DMS79 treated with DMSO at 0.1 percent for 48 hours (cell line): ENCODE measurements at regions not wholly inside any gene's neighbourhood (a gene's known extent, or its start where the extent isn't known, plus 50 kb on each side); places are given as distances from the start of the nearest gene placed in this dataset.

Experiments
- DNase-seq: peaks from one replicate; lab custom pipeline; 2025; lab: John Stamatoyannopoulos, UW

- no peak for DNase-seq
These were observed 429.5 kb upstream of the WWC1 start for GRCh38 chr5:167861928-167862426.

GRCh38 chr5:167863883-167864282 is 427.6 kb upstream of the WWC1 start:
- no peak for DNase-seq

GRCh38 chr5:167864801-167865200 is 426.6 kb upstream of the WWC1 start:
- no peak for DNase-seq

- no peak for DNase-seq
These were observed 424.6 kb upstream of the WWC1 start for GRCh38 chr5:167866797-167867196.

DNA sequence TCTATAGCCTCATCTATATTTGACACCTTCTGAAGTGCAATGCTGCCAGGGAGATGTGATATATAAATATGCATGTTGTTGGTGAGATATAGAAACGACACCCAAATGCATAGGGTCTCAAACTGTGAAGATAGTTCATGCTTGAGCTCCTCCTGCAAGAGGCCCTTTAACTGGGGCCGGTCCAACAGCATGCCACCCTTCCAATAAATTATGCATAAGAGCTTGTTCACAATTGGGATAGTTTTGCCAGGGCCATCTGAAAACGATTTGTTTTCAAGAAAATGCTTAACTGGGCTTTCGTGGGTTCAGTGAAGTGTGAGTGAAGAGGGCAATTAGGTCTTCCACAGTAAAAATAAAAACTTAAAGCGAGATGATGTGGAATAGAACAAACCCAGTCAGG is 424.2 kb upstream of the WWC1 start:
- DNase-seq, result no peak

GRCh38 chr5:167869125-167869524 is 422.3 kb upstream of the WWC1 start:
- no peak for DNase-seq

- no peak for DNase-seq
These were observed 421.4 kb upstream of the WWC1 start for GRCh38 chr5:167870055-167870454.

GRCh38 chr5:167871091-167871490 is 420.4 kb upstream of the WWC1 start:
- no peak for DNase-seq

DNA sequence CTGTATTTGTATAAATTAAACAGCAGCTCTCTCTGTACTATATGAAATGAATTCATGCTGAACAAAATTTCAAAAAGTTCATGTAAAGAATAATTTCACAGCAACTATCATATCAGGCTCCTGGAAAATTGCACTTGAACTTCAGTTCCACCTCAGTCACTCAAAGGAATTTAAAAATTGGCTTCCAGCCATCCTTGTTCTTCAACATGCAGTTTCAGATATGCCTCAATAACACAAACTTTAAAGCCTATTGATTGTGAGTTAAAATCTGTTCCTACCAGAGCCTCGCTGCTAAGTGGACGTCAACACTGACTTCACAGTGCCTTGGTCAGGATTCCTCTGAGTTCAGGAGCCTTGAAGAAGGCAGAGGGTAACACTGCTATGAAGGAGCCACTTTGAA is 418.7 kb upstream of the WWC1 start:
- no peak for DNase-seq

DNA sequence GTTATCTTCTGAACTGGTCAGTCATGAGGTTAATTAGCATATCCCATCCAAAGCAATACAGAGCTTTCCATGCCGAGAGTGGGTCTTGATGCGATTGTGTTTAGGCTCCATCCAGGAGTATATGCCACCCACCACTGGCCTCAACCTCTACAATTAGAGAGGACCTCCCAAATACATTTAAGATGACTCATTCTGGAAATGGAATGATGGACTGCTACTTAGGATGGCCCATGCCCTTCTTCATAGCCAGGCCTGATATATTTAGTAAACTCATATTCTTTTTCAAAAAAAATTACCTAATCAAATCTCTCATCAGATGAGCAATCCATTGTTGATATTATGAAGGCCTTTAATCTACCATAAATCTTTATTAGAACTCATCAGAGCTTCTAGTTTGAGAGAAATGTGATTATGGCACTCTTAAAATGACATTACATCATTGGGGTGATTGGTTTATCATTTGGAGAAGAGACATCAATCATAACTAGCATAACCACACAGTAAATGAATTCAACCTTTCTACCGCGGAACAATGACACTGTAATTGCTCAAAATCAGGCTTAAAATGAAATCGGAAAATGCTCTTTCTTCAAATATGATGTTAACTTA is 414.2 kb upstream of the WWC1 start:
- no peak for DNase-seq

DNA sequence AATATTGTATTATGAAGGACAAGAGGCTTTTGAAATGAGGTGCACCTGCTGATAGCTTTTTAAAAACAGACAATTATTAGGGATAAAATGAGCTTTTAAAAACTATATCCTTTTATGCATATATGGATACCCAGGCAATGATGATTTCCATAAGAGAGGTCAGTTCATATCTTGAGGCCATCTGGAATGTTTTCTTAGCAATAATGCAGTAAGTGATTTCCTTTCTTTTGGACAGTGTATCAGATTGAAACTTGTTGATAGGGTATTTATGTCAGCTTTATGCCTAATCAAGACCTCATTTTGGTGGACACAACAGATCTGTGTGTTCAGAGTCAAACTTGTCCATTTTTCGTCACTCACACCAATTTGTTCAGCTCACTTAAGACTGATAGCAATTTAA is 413.5 kb upstream of the WWC1 start:
- no peak for DNase-seq

DNA sequence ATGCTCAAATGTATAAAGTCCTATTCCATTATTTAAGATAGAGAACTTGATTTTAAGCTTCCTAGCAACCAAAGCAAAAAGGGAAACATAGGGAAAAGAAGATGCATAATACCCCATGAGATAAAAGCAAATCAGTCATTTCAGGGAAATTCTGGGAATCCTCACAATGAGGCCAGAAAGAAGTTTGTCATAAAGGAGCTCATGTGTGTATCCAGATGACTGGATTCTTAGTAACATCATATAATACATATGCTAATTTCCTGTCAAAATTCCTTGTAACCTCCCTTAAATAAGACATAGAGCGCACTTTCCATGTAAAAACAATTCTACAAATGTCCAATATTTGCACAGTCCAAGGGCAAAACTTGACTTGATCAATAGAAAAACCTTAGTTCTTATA is 411.0 kb upstream of the WWC1 start:
- no peak for DNase-seq

DNA sequence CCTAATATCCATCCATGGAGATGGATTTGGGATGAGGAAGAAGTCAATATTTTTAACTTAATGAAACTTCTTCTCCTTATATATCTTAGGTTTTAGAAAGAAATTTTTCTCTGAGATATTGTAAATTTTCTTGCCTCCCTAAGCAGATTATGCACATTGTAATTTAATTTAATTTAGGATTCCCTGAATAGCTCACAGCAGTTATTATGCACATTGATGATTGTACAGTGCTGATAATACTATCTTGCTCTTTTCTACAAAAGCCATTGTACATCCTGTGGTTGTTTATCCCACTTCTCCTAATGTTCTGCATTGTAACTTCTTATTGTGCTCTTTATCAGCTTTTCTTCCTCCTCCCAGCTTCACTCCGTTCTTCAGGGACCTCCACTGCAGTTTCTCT is 410.4 kb upstream of the WWC1 start:
- no peak for DNase-seq

DNA sequence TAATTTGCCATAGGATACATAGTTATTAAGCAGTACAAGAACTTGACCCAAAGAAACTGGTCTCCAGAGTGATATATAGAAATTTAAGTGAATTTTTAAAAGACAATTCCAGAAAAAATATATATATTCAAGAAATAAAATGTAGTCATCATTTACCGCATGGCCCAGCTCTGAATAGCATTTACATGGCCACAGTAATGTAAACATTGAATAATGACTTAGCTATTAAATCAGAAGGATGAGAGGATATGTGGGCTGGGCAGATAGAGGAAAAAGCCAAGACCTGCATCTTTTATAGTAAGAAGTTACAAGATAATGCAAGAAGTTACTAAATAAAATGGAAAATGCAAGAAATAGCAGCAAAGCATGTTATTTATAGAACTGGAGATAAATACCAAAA is 405.2 kb upstream of the WWC1 start:
- DNase-seq, result no peak

GRCh38 chr5:167888393-167888792 is 403.1 kb upstream of the WWC1 start:
- DNase-seq, result no peak

GRCh38 chr5:167889276-167889675 is 402.2 kb upstream of the WWC1 start:
- no peak for DNase-seq

DNA sequence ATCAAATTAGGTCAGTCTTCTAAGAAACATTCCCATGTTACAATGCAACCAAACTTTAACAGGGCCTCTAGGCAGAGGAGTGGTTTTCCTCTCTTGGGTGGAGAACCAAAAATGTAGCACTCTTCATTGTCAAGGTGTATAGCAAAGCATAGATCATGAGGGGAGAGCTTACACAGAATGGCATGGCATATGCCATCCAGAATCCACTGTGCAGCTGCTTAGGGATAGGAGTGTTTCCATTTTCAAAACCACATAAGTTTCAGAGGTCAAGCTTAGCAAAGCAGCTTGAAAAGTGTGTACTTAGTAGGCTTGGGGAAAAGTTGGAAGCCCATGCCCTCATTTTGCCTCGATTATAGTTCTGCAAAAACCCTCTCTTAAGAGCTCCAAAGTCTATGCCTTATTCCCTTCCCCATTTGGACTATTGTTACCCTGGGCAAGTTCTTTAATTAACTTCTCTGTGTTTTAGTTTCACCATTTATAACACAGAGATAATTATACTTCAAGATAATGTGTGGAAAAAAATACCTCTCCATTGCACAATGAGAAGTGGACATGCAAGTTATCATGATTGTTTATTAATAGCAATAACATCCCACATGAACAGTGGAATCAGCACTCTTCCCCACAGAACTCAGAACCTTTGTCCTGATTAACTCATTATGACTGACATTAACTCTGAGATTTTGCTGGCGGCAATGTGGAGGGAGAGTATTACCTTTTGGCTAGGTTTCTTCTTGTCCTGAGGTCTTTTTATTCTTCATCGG is 398.9 kb upstream of the WWC1 start:
- DNase-seq, result no peak

GRCh38 chr5:167893271-167893670 is 398.2 kb upstream of the WWC1 start:
- no peak for DNase-seq

DNA sequence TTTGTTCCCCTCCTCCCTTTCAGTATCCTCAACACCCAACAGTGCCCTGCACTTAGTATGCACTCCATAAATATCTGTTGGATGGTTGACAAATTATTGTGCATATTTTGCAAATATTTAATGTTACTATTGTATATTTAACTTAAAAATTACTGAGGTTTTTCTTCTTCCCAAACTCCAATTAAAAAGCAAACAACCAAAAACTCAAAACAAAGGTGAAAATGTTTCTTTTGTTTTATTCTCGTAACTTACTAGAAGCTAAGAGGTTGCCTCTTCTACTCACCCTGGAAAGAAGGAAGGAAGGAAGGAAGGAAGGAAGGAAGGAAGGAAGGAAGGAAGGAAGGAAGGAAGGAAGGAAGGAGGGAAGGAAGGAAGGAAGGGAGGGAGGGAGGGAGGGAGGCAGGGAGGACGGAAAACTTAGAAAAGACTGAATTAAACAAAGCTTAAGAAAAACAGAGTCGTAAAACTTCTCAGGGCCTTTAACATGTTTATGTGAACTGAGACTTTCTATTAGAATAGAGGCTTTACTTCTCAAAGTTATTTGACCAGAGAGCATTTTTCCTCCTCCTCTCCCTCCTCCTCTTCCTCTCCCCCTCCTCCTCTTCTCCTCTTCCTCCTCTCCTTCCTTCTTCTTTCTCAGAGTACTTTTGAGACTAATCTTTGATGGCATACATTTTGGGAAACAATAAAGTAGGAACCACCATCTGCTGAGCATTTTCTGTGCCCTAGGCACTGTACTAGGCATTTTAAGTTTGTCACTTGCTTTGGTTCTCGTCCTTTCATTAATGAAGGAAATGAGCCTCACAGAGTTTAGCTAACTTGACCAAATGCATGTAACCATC is 396.6 kb upstream of the WWC1 start:
- DNase-seq, result no peak

DNA sequence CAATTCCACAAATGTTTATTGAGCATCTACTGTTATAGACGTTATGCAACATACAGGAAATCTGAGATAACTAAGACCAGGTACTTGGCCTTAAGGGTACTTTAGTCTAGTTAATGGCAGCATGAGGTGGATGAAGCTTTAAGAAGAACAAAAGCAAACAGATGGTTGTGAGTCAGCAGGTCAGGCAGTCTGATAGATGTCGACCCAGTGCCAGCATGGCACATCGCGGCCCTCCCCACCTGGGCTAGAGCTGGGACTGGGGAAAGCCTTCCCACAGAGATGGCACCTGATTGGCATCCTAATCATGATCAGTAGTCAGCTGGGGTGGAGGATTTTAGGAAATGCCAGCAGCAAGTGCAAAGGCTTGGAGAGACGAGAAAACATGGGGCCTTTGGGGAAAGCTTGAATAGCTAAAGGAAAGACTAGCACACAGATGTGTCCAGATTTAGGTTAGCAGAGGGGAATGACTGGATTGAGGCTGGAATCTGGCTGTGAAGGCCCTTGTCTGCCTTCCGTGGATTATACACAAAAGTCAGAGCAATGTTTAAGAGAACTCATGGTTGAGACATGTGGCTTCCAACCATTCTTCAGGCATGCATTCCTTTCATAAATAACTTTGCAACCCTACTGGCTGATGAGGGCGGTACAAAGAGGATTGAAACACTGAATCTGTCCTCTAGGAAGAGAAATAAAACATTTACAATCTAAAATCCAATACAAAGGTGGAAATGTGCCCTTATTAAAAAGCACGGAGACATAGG is 395.4 kb upstream of the WWC1 start:
- no peak for DNase-seq

DNA sequence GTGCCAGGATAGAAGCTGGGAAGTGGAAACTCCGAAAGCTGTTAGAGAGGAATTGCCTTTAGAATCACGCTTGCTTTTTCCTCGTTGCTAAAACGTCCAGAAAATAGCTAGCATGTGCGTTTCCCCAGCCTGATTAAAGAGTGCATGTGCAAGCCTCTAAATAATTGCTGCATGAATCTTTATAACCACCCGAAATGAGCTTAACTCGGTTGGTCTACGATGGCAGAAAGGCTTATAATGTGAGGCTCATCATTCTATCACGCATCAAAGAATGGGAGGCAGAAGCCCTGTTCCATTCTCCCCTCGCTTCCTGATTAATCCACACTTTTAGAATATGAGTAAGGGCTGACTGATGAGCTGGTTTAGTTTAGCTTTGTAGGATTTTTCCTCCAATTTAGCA is 394.6 kb upstream of the WWC1 start:
- no peak for DNase-seq

DNA sequence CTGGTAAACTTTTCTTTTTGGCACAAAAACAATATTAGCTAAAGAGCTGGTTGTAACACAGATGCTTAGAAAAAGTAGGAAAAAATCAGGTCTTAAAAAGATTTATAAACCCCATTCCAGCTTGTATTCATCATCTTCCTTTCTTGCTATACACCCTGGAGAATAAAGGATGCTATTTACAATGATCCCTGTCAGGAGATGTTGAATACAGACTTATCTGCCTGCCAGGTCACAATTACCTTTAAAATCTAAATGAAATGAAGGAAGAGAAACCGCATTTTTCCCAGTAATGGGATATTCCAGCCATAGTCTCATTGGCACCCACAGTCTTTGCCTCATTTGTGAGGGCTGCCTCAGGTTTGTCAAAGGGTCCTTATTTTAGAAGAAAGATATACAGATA is 394.1 kb upstream of the WWC1 start:
- no peak for DNase-seq
